Esophagus squamous epithelium (tissue), 5 donors: ENCODE measurements at regions not wholly inside any gene's neighbourhood (a gene's known extent, or its start where the extent isn't known, plus 50 kb on each side); places are given as distances from the start of the nearest gene placed in this dataset.

Source experiments
- DNase-seq: peaks from one replicate; lab custom pipeline; 2025; lab: John Stamatoyannopoulos, UW
- H3K27ac ChIP-seq, 4 donors: fragments of 200-600 bp; sonication (generic); one replicate each; pipeline ENCODE4 v1.5.1; 2016 to 2019; ENCODE audit warnings: mild to moderate bottlenecking in 1 of 4
- H3K27me3 ChIP-seq, 4 donors: fragments of 200-600 bp; sonication (generic); 1 replicate in 3 of 4; 2 replicates in 1 of 4; pipeline versions ENCODE4 v1.5.1 to v1.6.0; 2017 to 2021; ENCODE audit warnings: antibody characterized with exemption in 1 of 4
- H3K36me3 ChIP-seq, 3 donors: fragments of 200-600 bp; sonication (generic); one replicate each; pipeline ENCODE4 v1.5.1; 2016 to 2019
- H3K4me1 ChIP-seq, 3 donors: fragments of 200-600 bp; sonication (generic); one replicate each; pipeline ENCODE4 v1.5.1; 2017 to 2019
- H3K4me3 ChIP-seq, 4 donors: fragments of 200-600 bp; sonication (generic); 1 replicate in 3 of 4; 2 replicates in 1 of 4; pipeline ENCODE4 v1.5.1; 2016 to 2019; ENCODE audit warnings: mild to moderate bottlenecking in 2 of 4, moderate library complexity in 1 of 4
- H3K9me3 ChIP-seq, 3 donors: fragments of 200-600 bp; sonication (generic); one replicate each; pipeline ENCODE4 v1.5.1; 2016 to 2019
- POLR2A ChIP-seq, 4 donors: fragments of 450-650 bp; IDR thresholded peaks; one replicate each; pipeline ENCODE4 v1.6.1; 2017; ENCODE audit warnings: antibody characterized with exemption in 4 of 4, mild to moderate bottlenecking in 4 of 4, moderate library complexity in 3 of 4
- WGBS, 2 donors: methylation state at CpG; one replicate each; pipeline ENCODE4 v1.1.5; 2018; 5-methylcytosine and 5-hydroxymethylcytosine counted together
- intact Hi-C: fragments of 100-400 bp; cut with DNase I; formaldehyde crosslinking; loops from one replicate; pipeline ENCODE4 v1.15.0; 2022
- TF ChIP-seq, protein P1 (sequence below), 6 experiments: fragments of 450-650 bp in 4 of 6; fragments of 200-600 bp in 2 of 6; sonication (generic) in 2 of 6; IDR thresholded peaks; one replicate each; pipeline ENCODE4 v1.5.1; 2016 to 2019; ENCODE audit warnings: antibody characterized with exemption in 6 of 6, mild to moderate bottlenecking in 4 of 6, moderate library complexity in 4 of 6
- donor health status: DM: yes; HTN: yes; CAD: no.

DNA sequence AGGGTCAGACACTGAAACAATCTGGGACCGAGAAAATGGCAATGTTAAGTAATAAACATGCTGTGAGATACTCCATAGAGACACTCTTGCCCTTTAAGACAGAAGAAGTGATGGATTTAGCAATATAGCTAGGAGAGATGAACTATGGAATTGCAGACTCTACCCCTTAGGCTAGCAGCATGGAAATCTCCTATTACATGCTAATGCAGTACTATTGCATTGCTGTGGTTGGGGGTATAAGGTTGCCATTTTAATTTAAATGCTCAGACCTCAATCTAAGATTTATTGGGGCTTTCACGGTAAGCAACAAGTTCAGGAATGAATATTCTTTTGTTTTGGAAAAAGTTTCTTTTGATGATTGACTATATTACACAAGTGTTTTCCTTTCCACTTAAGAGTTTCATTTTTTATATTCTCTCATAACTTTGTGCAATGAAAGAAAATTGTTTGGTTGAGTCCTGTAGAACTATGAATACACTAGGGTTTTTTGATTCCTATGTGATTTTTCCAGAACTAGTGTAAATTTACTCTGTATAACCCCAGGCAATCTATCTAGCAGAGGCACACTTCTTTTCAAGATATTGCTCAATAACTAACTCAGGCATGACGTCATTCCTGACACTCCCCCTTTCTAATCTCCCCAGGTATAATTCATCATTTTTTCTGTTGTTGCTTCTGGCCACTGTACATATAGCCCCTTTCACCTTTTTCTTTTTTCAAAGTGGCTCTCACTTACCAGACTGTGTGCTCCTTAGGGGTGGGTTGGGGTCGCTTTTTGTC is 394.7 kb upstream of the KLF12 start:
- intact Hi-C loops = no loop called here
- Histone ChIP-seq H3K4me1 (no peaks in the 10 kb centered on the region), H3K27ac (no peak overlapping the region), H3K4me3 (no peak overlapping the region), H3K36me3 (no peaks in the 10 kb centered on the region), H3K27me3 (no peaks in the 10 kb centered on the region), H3K9me3 (no peaks in the 10 kb centered on the region)
- no peak for DNase-seq
- TF ChIP-seq, protein P1, sequence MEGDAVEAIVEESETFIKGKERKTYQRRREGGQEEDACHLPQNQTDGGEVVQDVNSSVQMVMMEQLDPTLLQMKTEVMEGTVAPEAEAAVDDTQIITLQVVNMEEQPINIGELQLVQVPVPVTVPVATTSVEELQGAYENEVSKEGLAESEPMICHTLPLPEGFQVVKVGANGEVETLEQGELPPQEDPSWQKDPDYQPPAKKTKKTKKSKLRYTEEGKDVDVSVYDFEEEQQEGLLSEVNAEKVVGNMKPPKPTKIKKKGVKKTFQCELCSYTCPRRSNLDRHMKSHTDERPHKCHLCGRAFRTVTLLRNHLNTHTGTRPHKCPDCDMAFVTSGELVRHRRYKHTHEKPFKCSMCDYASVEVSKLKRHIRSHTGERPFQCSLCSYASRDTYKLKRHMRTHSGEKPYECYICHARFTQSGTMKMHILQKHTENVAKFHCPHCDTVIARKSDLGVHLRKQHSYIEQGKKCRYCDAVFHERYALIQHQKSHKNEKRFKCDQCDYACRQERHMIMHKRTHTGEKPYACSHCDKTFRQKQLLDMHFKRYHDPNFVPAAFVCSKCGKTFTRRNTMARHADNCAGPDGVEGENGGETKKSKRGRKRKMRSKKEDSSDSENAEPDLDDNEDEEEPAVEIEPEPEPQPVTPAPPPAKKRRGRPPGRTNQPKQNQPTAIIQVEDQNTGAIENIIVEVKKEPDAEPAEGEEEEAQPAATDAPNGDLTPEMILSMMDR (IDR thresholded peaks at IDR 0.05) = no peak
- TF ChIP-seq POLR2A (IDR thresholded peaks at IDR 0.05) = no peak
- WGBS, 2 donors = 59 to 73% methylated on average over 4 of the region's 4 CpGs

GRCh38 chr13:74523057-74523456 is 388.9 kb upstream of the KLF12 start:
- H3K27me3 ChIP-seq = no peaks in the 10 kb centered on the region
- no peaks in the 10 kb centered on the region for H3K4me1 ChIP-seq
- H3K4me3 ChIP-seq = no peak overlapping the region
- H3K27ac ChIP-seq = no peak overlapping the region
- WGBS, 2 donors = 35 to 43% methylated on average over 2 of the region's 2 CpGs
- H3K36me3 ChIP-seq = no peaks in the 10 kb centered on the region
- no peaks in the 10 kb centered on the region for H3K9me3 ChIP-seq
- no peak for DNase-seq
- no peak for TF ChIP-seq POLR2A (IDR thresholded peaks at IDR 0.05)
- TF ChIP-seq, protein P1 (IDR thresholded peaks at IDR 0.05) = no peak
- intact Hi-C loops = no loop called here

DNA sequence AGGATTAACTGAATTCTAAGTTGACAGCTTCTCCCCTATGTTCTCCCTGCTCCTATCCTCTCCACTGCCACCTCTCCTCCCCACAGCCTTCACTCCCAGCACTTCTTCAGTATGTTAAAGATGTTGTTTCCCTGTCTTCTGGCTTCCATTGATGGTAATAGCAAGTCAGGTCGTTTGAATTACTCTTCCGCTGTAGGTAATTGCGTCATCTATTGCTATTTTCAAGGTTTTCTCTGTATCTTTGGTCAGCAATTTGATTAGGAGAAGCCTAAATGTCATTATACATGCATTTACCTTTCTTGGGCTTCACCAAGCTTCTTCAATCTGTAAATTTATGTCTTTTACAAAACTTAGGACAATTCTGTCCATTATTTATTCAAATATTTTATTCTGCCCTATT is 377.3 kb upstream of the KLF12 start:
- H3K36me3 ChIP-seq = no peaks in the 10 kb centered on the region
- no peaks in the 10 kb centered on the region for H3K27me3 ChIP-seq
- TF ChIP-seq POLR2A (IDR thresholded peaks at IDR 0.05) = no peak
- TF ChIP-seq, protein P1 (IDR thresholded peaks at IDR 0.05) = no peak
- no peaks in the 10 kb centered on the region for H3K4me1 ChIP-seq
- intact Hi-C loops = no loop called here
- no peaks in the 10 kb centered on the region for H3K9me3 ChIP-seq
- no peak for DNase-seq
- 73 to 74% methylated on average over 3 of the region's 3 CpGs for WGBS, 2 donors
- no peak overlapping the region for H3K27ac ChIP-seq
- no peak overlapping the region for H3K4me3 ChIP-seq

GRCh38 chr13:74487091-74487722 is 353.0 kb upstream of the KLF12 start:
- Histone ChIP-seq H3K4me3 (no peak overlapping the region), H3K27me3 (no peaks in the 10 kb centered on the region), H3K9me3 (no peaks in the 10 kb centered on the region), H3K4me1 (no peaks in the 10 kb centered on the region), H3K36me3 (no peaks in the 10 kb centered on the region), H3K27ac (no peak overlapping the region)
- 46 to 53% methylated on average over 3 of the region's 3 CpGs for WGBS, 2 donors
- TF ChIP-seq, protein P1 (IDR thresholded peaks at IDR 0.05) = no peak
- no peak for TF ChIP-seq POLR2A (IDR thresholded peaks at IDR 0.05)
- DNase-seq = no peak
- intact Hi-C loops = no loop called here

- no peaks in the 10 kb centered on the region for H3K27me3 ChIP-seq
- TF ChIP-seq, protein P1 (IDR thresholded peaks at IDR 0.05) = no peak
- TF ChIP-seq POLR2A (IDR thresholded peaks at IDR 0.05) = no peak
- H3K4me3 ChIP-seq = no peak overlapping the region
- DNase-seq = no peak
- H3K36me3 ChIP-seq = no peaks in the 10 kb centered on the region
- H3K4me1 ChIP-seq = no peaks in the 10 kb centered on the region
- H3K27ac ChIP-seq = no peak overlapping the region
- no peaks in the 10 kb centered on the region for H3K9me3 ChIP-seq
- WGBS, 2 donors = 78 to 86% methylated on average over 1 of the region's 1 CpG
- intact Hi-C loops = no loop called here
Measured at GRCh38 chr13:74485757-74486156, 351.6 kb upstream of the KLF12 start.
